BE2C (cell line): ENCODE measurements at regions not wholly inside any gene's neighbourhood (a gene's known extent, or its start where the extent isn't known, plus 50 kb on each side); places are given as distances from the start of the nearest gene placed in this dataset.
A peak's percentile ranks its signal among the peaks of the same experiment; 100 is the strongest.

Experiments used
- DNase-seq: peaks from one replicate; pipeline ENCODE4 v3.0.0-alpha.2; 2020
- H3K27me3 ChIP-seq: fragments of 250-450 bp; sonication (Bioruptor Pico); 2 replicates; pipeline ENCODE4 v1.5.1; 2020; ENCODE audit warnings: mild to moderate bottlenecking
- H3K36me3 ChIP-seq: fragments of 250-450 bp; sonication (Bioruptor Pico); 2 replicates; pipeline ENCODE4 v1.5.1; 2020; ENCODE audit warnings: mild to moderate bottlenecking
- H3K4me1 ChIP-seq: fragments of 250-450 bp; sonication (Bioruptor Pico); 2 replicates; pipeline ENCODE4 v1.5.1; 2020
- H3K4me3 ChIP-seq: 2 replicates; pipeline ENCODE4 v1.5.1; 2011; ENCODE audit warnings: low read depth, low read length
- H3K9me3 ChIP-seq: fragments of 250-450 bp; sonication (Bioruptor Pico); 2 replicates; pipeline ENCODE4 v1.5.1; 2020
- CTCF ChIP-seq: IDR thresholded peaks from 2 replicates; pipeline ENCODE4 v1.5.1; 2012; ENCODE audit warnings: mild to moderate bottlenecking, low read depth, low read length

- no peak for DNase-seq
- no peaks in the 10 kb centered on the region for H3K27me3 ChIP-seq
- H3K4me1 ChIP-seq: no peaks in the 10 kb centered on the region
- no peak for TF ChIP-seq CTCF
- H3K4me3 ChIP-seq: no peak overlapping the region
- no peaks in the 10 kb centered on the region for H3K36me3 ChIP-seq
- H3K9me3 ChIP-seq: no peaks in the 10 kb centered on the region
Measured at GRCh38 chr13:99782669-99783068, 188.9 kb downstream of the ZIC5 start.

GRCh38 chr13:99778500-99778899 lies 193.1 kb downstream of the ZIC5 start:
- TF ChIP-seq CTCF: no peak
- no peaks in the 10 kb centered on the region for H3K27me3 ChIP-seq
- no peak overlapping the region for H3K4me3 ChIP-seq
- no peaks in the 10 kb centered on the region for H3K36me3 ChIP-seq
- no peaks in the 10 kb centered on the region for H3K4me1 ChIP-seq
- no peak for DNase-seq
- H3K9me3 ChIP-seq: no peaks in the 10 kb centered on the region

- Histone ChIP-seq H3K4me3 (no peak overlapping the region), H3K36me3 (no peaks in the 10 kb centered on the region), H3K27me3 (no peaks in the 10 kb centered on the region), H3K9me3 (no peaks in the 10 kb centered on the region), H3K4me1 (no peaks in the 10 kb centered on the region)
- no peak for TF ChIP-seq CTCF
- DNase-seq: no peak
Measured at GRCh38 chr13:99777873-99778272, 193.7 kb downstream of the ZIC5 start.

GRCh38 chr13:99774644-99775043 lies 196.9 kb downstream of the ZIC5 start:
- Histone ChIP-seq H3K27me3 (no peaks in the 10 kb centered on the region), H3K4me1 (no peaks in the 10 kb centered on the region), H3K36me3 (no peaks in the 10 kb centered on the region), H3K9me3 (no peaks in the 10 kb centered on the region), H3K4me3 (no peak overlapping the region)
- no peak for TF ChIP-seq CTCF
- no peak for DNase-seq

- no peak for TF ChIP-seq CTCF
- no peak for DNase-seq
- Histone ChIP-seq H3K4me1 (no peaks in the 10 kb centered on the region), H3K9me3 (no peaks in the 10 kb centered on the region), H3K36me3 (no peaks in the 10 kb centered on the region), H3K27me3 (no peaks in the 10 kb centered on the region), H3K4me3 (no peak overlapping the region)
Measured at GRCh38 chr13:99768986-99769385, 202.6 kb downstream of the ZIC5 start.

- Histone ChIP-seq H3K9me3 (no peaks in the 10 kb centered on the region), H3K4me3 (no peak overlapping the region), H3K27me3 (no peaks in the 10 kb centered on the region), H3K4me1 (no peaks in the 10 kb centered on the region), H3K36me3 (no peaks in the 10 kb centered on the region)
- DNase-seq: peak; percentile 27
- peak; percentile 39 for TF ChIP-seq CTCF
Measured at GRCh38 chr13:99766641-99767045, 204.9 kb downstream of the ZIC5 start.
